HG02759 (cell line): ENCODE measurements at regions not wholly inside any gene's neighbourhood (a gene's known extent, or its start where the extent isn't known, plus 50 kb on each side); places are given as distances from the start of the nearest gene placed in this dataset.
"Not testable (repeated sequence)": the region's sequence is repeated elsewhere in the genome, so short reads cannot be mapped to it uniquely, and the experiment has no call there.

Source experiments
- ATAC-seq: cut with Tn5 transposase; IDR thresholded peaks from one replicate; pipeline ENCODE4 v1.9.1; 2021; ENCODE audit warnings: mild to moderate bottlenecking, moderate library complexity; ENCODE audit not compliant: unreplicated experiment

- no peak for ATAC-seq
Observed at GRCh38 chr13:65342541-65343337, 1887.4 kb downstream of the PCDH9 start.

GRCh38 chr13:65339241-65339640 lies 1890.9 kb downstream of the PCDH9 start:
- ATAC-seq = no peak

- ATAC-seq = no peak
Observed at GRCh38 chr13:65336916-65337315, 1893.2 kb downstream of the PCDH9 start.

GRCh38 chr13:65336087-65336749 lies 1893.9 kb downstream of the PCDH9 start:
- ATAC-seq = no peak

- ATAC-seq = no peak
Observed at GRCh38 chr13:65330691-65331090, 1899.4 kb downstream of the PCDH9 start.

GRCh38 chr13:65330287-65330686 lies 1899.8 kb downstream of the PCDH9 start:
- ATAC-seq = no peak

- not testable (repeated sequence) for ATAC-seq
Observed at GRCh38 chr13:65323192-65323591, 1906.9 kb downstream of the PCDH9 start.

GRCh38 chr13:65321423-65321822 lies 1908.7 kb downstream of the PCDH9 start:
- not testable (repeated sequence) for ATAC-seq

- no peak for ATAC-seq
Observed at GRCh38 chr13:65314008-65314407, 1916.1 kb downstream of the PCDH9 start.

GRCh38 chr13:65310663-65311328 lies 1919.3 kb downstream of the PCDH9 start:
- no peak for ATAC-seq

- ATAC-seq = no peak
Observed at GRCh38 chr13:65309906-65310305, 1920.2 kb downstream of the PCDH9 start.

- not testable (repeated sequence) for ATAC-seq
Observed at GRCh38 chr13:65308729-65309128, 1921.4 kb downstream of the PCDH9 start.

GRCh38 chr13:65307056-65307455 lies 1923.1 kb downstream of the PCDH9 start:
- no peak for ATAC-seq

GRCh38 chr13:65302691-65303090 lies 1927.4 kb downstream of the PCDH9 start:
- no peak for ATAC-seq

GRCh38 chr13:65301506-65301905 lies 1928.6 kb downstream of the PCDH9 start:
- ATAC-seq = no peak

- ATAC-seq = no peak
Observed at GRCh38 chr13:65300220-65300619, 1929.9 kb downstream of the PCDH9 start.

GRCh38 chr13:65293530-65294198 lies 1936.5 kb downstream of the PCDH9 start:
- no peak for ATAC-seq

GRCh38 chr13:65292488-65292901 lies 1937.6 kb downstream of the PCDH9 start:
- ATAC-seq = no peak

- ATAC-seq = no peak
Observed at GRCh38 chr13:65287405-65287804, 1942.7 kb downstream of the PCDH9 start.

- ATAC-seq = no peak
Observed at GRCh38 chr13:65275838-65276630, 1954.1 kb downstream of the PCDH9 start.
